PFSK-1 (cell line): ENCODE measurements at regions not wholly inside any gene's neighbourhood (a gene's known extent, or its start where the extent isn't known, plus 50 kb on each side); places are given as distances from the start of the nearest gene placed in this dataset.

Experiments
- FOXP2 ChIP-seq: optimal IDR thresholded peaks from 2 replicates; pipeline ENCODE3; 2011; ENCODE audit warnings: borderline replicate concordance, control low read depth, inconsistent platforms; ENCODE audit not compliant: insufficient read depth; ENCODE audit errors: extremely low read length, extremely low read depth
- POLR2AphosphoS5 ChIP-seq: IDR thresholded peaks from 2 replicates; pipeline ENCODE4 v1.6.1; 2012; ENCODE audit warnings: low read depth, mild to moderate bottlenecking, control low read depth, low read length, moderate library complexity
- REST ChIP-seq, 2 experiments: IDR thresholded peaks; 2 replicates each; pipeline versions ENCODE4 v1.6.1 to v1.8.0; 2011 to 2012; ENCODE audit warnings: low read depth in 2 of 2, low read length in 2 of 2, control low read depth in 1 of 2, inconsistent platforms in 1 of 2, mild to moderate bottlenecking in 1 of 2, moderate library complexity in 1 of 2; ENCODE audit not compliant: insufficient read depth in 1 of 2
- SIN3A ChIP-seq: IDR thresholded peaks from 2 replicates; pipeline ENCODE4 v1.6.1; 2012; ENCODE audit warnings: mild to moderate bottlenecking, low read length, moderate library complexity, borderline replicate concordance; ENCODE audit not compliant: insufficient read depth
- TAF1 ChIP-seq: IDR thresholded peaks from 2 replicates; pipeline ENCODE4 v1.6.1; 2012; ENCODE audit warnings: low read length, control low read depth, borderline replicate concordance; ENCODE audit not compliant: insufficient read depth

- TF ChIP-seq POLR2AphosphoS5 (no peak), FOXP2 (no peak), REST (IDR thresholded peaks at IDR 0.05; ENCODE audit: insufficient read depth in 1 of 2, low read depth in 2 of 2, low read length in 2 of 2) (no peak), TAF1 (no peak), SIN3A (no peak)
Observed at GRCh38 chr2:236700703-236701102, 131.1 kb downstream of the ACKR3 start.

GRCh38 chr2:236702657-236703372, 133.2 kb downstream of the ACKR3 start:
- TF ChIP-seq POLR2AphosphoS5 (no peak), SIN3A (no peak), TAF1 (no peak), REST (IDR thresholded peaks at IDR 0.05; ENCODE audit: insufficient read depth in 1 of 2, low read depth in 2 of 2, low read length in 2 of 2) (no peak), FOXP2 (no peak)

GRCh38 chr2:236703373-236703709, 133.7 kb downstream of the ACKR3 start:
- no peak for TF ChIP-seq TAF1
- no peak for TF ChIP-seq SIN3A
- no peak for TF ChIP-seq POLR2AphosphoS5
- no peak for TF ChIP-seq FOXP2
- no peak for TF ChIP-seq REST (IDR thresholded peaks at IDR 0.05; ENCODE audit: insufficient read depth in 1 of 2, low read depth in 2 of 2, low read length in 2 of 2)

GRCh38 chr2:236703906-236704305, 134.3 kb downstream of the ACKR3 start:
- TF ChIP-seq SIN3A (no peak), TAF1 (no peak), POLR2AphosphoS5 (no peak), REST (IDR thresholded peaks at IDR 0.05; ENCODE audit: insufficient read depth in 1 of 2, low read depth in 2 of 2, low read length in 2 of 2) (no peak), FOXP2 (no peak)

- TF ChIP-seq POLR2AphosphoS5: no peak
- TF ChIP-seq REST (IDR thresholded peaks at IDR 0.05; ENCODE audit: insufficient read depth in 1 of 2, low read depth in 2 of 2, low read length in 2 of 2): no peak
- TF ChIP-seq SIN3A: no peak
- no peak for TF ChIP-seq FOXP2
- TF ChIP-seq TAF1: no peak
Observed at GRCh38 chr2:236704887-236705286, 135.3 kb downstream of the ACKR3 start.
